IMR-90 (cell line): ENCODE measurements at regions not wholly inside any gene's neighbourhood (a gene's known extent, or its start where the extent isn't known, plus 50 kb on each side); places are given as distances from the start of the nearest gene placed in this dataset.

Experiments used
- ATAC-seq: fragments of 200-7000 bp; cut with Tn5 transposase; 2 replicates; pipeline ENCODE4 v1.9.1; 2020; ENCODE audit warnings: low read depth, mild to moderate bottlenecking, moderate library complexity
- BruUV-seq: library from RNA; stranded (reverse); fragments of 400-500 nt; replicated peaks from 2 replicates; lab custom pipeline; 2021; lab: Mats Ljungman, UMichigan
- CTCF ChIA-PET: fragments of 300-600 bp; formaldehyde crosslinking; extraction: SDS; loops from one replicate; lab custom pipeline; 2021; ENCODE audit warnings: antibody characterized with exemption; lab: Yijun Ruan, JAX
- POLR2A ChIA-PET: fragments of 300-600 bp; sonication (Branson Sonifier 250); formaldehyde crosslinking; loops from one replicate; lab custom pipeline; 2022; ENCODE audit warnings: antibody characterized with exemption; ENCODE audit not compliant: unreplicated experiment; lab: Charles Lee
- DNase-seq: peaks from one replicate; pipeline ENCODE4 v3.0.0; 2013
- H2AFZ ChIP-seq: replicated peaks from 2 replicates; pipeline ENCODE3; 2013; ENCODE audit warnings: low read length, mild to moderate bottlenecking; ENCODE audit not compliant: poor library complexity
- H2AK5ac ChIP-seq: 2 replicates; pipeline ENCODE4 v1.6.1; 2013; ENCODE audit warnings: low read depth, low read length, inconsistent platforms
- H2AK9ac ChIP-seq: replicated peaks from 2 replicates; pipeline ENCODE3; 2013; ENCODE audit warnings: mild to moderate bottlenecking, low read depth, low read length, moderate library complexity; ENCODE audit not compliant: poor library complexity
- H2BK120ac ChIP-seq: 2 replicates; pipeline ENCODE4 v1.6.1; 2013; ENCODE audit warnings: low read depth, low read length, inconsistent platforms
- H2BK15ac ChIP-seq: 3 replicates; pipeline ENCODE4 v1.6.1; 2013; ENCODE audit warnings: low read depth, low read length, inconsistent platforms
- H2BK20ac ChIP-seq: 2 replicates; pipeline ENCODE4 v1.6.1; 2013; ENCODE audit warnings: low read depth, mild to moderate bottlenecking, inconsistent platforms, low read length, moderate library complexity
- H2BK5ac ChIP-seq: 2 replicates; pipeline ENCODE4 v1.6.1; 2013; ENCODE audit warnings: mild to moderate bottlenecking, low read depth, low read length, inconsistent platforms; ENCODE audit not compliant: poor library complexity, severe bottlenecking
- H3K14ac ChIP-seq: replicated peaks from 2 replicates; pipeline ENCODE4 v1.6.1; 2013; ENCODE audit warnings: low read depth, low read length, inconsistent platforms
- H3K18ac ChIP-seq: 2 replicates; pipeline ENCODE4 v1.6.1; 2013; ENCODE audit warnings: low read depth, low read length, control low read depth
- H3K23ac ChIP-seq: 2 replicates; pipeline ENCODE4 v1.6.1; 2013; ENCODE audit warnings: low read depth, low read length, inconsistent platforms
- H3K27ac ChIP-seq: 2 replicates; pipeline ENCODE4 v1.5.1; 2013; ENCODE audit warnings: mild to moderate bottlenecking, control low read depth, low read length; ENCODE audit not compliant: insufficient read depth
- H3K27me3 ChIP-seq: 2 replicates; pipeline ENCODE4 v1.6.1; 2013; ENCODE audit warnings: low read length; ENCODE audit not compliant: control insufficient read depth, insufficient read depth
- H3K36me3 ChIP-seq: 2 replicates; pipeline ENCODE4 v1.6.1; 2013; ENCODE audit warnings: low read length, mixed read lengths; ENCODE audit not compliant: control insufficient read depth, insufficient read depth
- H3K4ac ChIP-seq: 2 replicates; pipeline ENCODE4 v1.6.1; 2013; ENCODE audit warnings: low read depth, low read length, inconsistent platforms
- H3K4me1 ChIP-seq: 2 replicates; pipeline ENCODE4 v1.6.1; 2013; ENCODE audit warnings: low read length, mixed read lengths; ENCODE audit not compliant: control insufficient read depth, insufficient read depth
- H3K4me2 ChIP-seq: 2 replicates; pipeline ENCODE4 v1.6.1; 2013; ENCODE audit warnings: low read depth, mild to moderate bottlenecking, control low read depth, low read length, moderate library complexity
- H3K4me3 ChIP-seq: 2 replicates; pipeline ENCODE4 v1.5.1; 2013; ENCODE audit warnings: low read depth, mild to moderate bottlenecking, control low read depth, low read length, moderate library complexity; ENCODE audit not compliant: insufficient read depth
- H3K56ac ChIP-seq: 2 replicates; pipeline ENCODE4 v1.6.1; 2013; ENCODE audit warnings: low read length, inconsistent platforms; ENCODE audit not compliant: insufficient read depth; ENCODE audit errors: extremely low read depth
- H3K79me1 ChIP-seq, 2 experiments: 2 replicates each; pipeline ENCODE4 v1.6.1; 2013; ENCODE audit warnings: low read length in 2 of 2, inconsistent platforms in 1 of 2, low read depth in 1 of 2
- H3K9ac ChIP-seq: 2 replicates; pipeline ENCODE4 v1.6.1; 2013; ENCODE audit warnings: low read depth, low read length, control low read depth
- H3K9me1 ChIP-seq: 2 replicates; pipeline ENCODE4 v1.6.1; 2013; ENCODE audit warnings: low read length, inconsistent platforms; ENCODE audit not compliant: insufficient read depth
- H3K9me3 ChIP-seq: 2 replicates; pipeline ENCODE4 v1.6.1; 2013; ENCODE audit warnings: low read length; ENCODE audit not compliant: control insufficient read depth, insufficient read depth
- H4K20me1 ChIP-seq: 2 replicates; pipeline ENCODE4 v1.6.1; 2013; ENCODE audit warnings: low read length, inconsistent platforms; ENCODE audit not compliant: insufficient read depth
- H4K5ac ChIP-seq: 2 replicates; pipeline ENCODE4 v1.6.1; 2013; ENCODE audit warnings: mild to moderate bottlenecking, low read depth, low read length, control low read depth
- H4K8ac ChIP-seq, 2 experiments: 2 replicates each; pipeline ENCODE4 v1.6.1; 2013; ENCODE audit warnings: low read depth in 2 of 2, low read length in 2 of 2, control low read depth in 1 of 2, inconsistent platforms in 1 of 2
- H4K91ac ChIP-seq: 2 replicates; pipeline ENCODE4 v1.6.1; 2013; ENCODE audit warnings: low read depth, low read length, inconsistent platforms; ENCODE audit not compliant: insufficient read depth
- BHLHE40 ChIP-seq: fragments of 150-350 bp; IDR thresholded peaks from 2 replicates; pipeline ENCODE4 v1.6.1; 2016; ENCODE audit warnings: mild to moderate bottlenecking, low read depth, low read length
- CEBPB ChIP-seq: IDR thresholded peaks from 2 replicates; pipeline ENCODE4 v1.6.1; 2012; ENCODE audit warnings: low read depth, low read length, improper control_type of control experiment
- ELK1 ChIP-seq: fragments of 150-350 bp; IDR thresholded peaks from 2 replicates; pipeline ENCODE4 v1.6.1; 2016; ENCODE audit warnings: low read depth, mild to moderate bottlenecking, low read length, moderate library complexity, borderline replicate concordance
- MXI1 ChIP-seq: IDR thresholded peaks from 2 replicates; pipeline ENCODE4 v1.6.1; 2012; ENCODE audit warnings: low read depth, mild to moderate bottlenecking, low read length, moderate library complexity, borderline replicate concordance
- NFE2L2 ChIP-seq: fragments of 150-350 bp; IDR thresholded peaks from 2 replicates; pipeline ENCODE4 v1.6.1; 2016; ENCODE audit warnings: low read depth, mild to moderate bottlenecking, low read length
- RCOR1 ChIP-seq: IDR thresholded peaks from 2 replicates; pipeline ENCODE4 v1.6.1; 2012; ENCODE audit warnings: mild to moderate bottlenecking, low read length, improper control_type of control experiment; ENCODE audit not compliant: insufficient replicate concordance
- dilution Hi-C: fragments of 300-500 bp; cut with HindIII; formaldehyde crosslinking; loops from one replicate; pipeline ENCODE4 v1.14.3; 2018; ENCODE audit warnings: low sequenced_read_pairs; ENCODE audit not compliant: unreplicated experiment
- in situ Hi-C: fragments of 300-500 bp; cut with MboI; formaldehyde crosslinking; loops from 3 replicates; pipeline ENCODE4 v1.14.3; 2019; ENCODE audit warnings: low sequenced_read_pairs, inconsistent platforms, mixed read lengths
- intact Hi-C: fragments of 100-400 bp; cut with micrococcal nuclease; formaldehyde crosslinking; loops from 2 replicates; pipeline ENCODE4 v1.10.0; 2022
- TF ChIP-seq, protein P1 (sequence below): conservative IDR thresholded peaks from 2 replicates; pipeline ENCODE4 v1.5.1; 2012; ENCODE audit warnings: mild to moderate bottlenecking, low read depth, low read length, improper control_type of control experiment
- TF ChIP-seq, protein P2 (sequence below): fragments of 150-350 bp; IDR thresholded peaks from 2 replicates; pipeline ENCODE4 v1.6.1; 2017; ENCODE audit warnings: mild to moderate bottlenecking, antibody characterized with exemption, low read length, low read depth

GRCh38 chr4:148980782-148981480 lies 538.7 kb upstream of the NR3C2 start:
- no peaks in the 10 kb centered on the region for H3K9me3 ChIP-seq
- no peak overlapping the region for H3K9ac ChIP-seq
- H3K27me3 ChIP-seq = no peaks in the 10 kb centered on the region
- H3K18ac ChIP-seq = no peak overlapping the region
- H2BK120ac ChIP-seq = no peak overlapping the region
- H2AFZ ChIP-seq = no peak overlapping the region
- no TSS peak for BruUV-seq
- H3K4me1 ChIP-seq = no peaks in the 10 kb centered on the region
- no peak overlapping the region for H2BK5ac ChIP-seq
- no peaks in the 10 kb centered on the region for H4K20me1 ChIP-seq
- ChIA-PET CTCF (no interaction called here), POLR2A (no interaction called here)
- no peak overlapping the region for H3K14ac ChIP-seq
- dilution Hi-C loops (no loop called here), in situ Hi-C loops (no loop called here), intact Hi-C loops (no loop called here)
- H4K8ac ChIP-seq = no peak overlapping the region
- TF ChIP-seq MXI1 (no peak), ELK1 (no peak), BHLHE40 (no peak), NFE2L2 (no peak), RCOR1 (no peak), CEBPB (no peak)
- TF ChIP-seq, protein P1, sequence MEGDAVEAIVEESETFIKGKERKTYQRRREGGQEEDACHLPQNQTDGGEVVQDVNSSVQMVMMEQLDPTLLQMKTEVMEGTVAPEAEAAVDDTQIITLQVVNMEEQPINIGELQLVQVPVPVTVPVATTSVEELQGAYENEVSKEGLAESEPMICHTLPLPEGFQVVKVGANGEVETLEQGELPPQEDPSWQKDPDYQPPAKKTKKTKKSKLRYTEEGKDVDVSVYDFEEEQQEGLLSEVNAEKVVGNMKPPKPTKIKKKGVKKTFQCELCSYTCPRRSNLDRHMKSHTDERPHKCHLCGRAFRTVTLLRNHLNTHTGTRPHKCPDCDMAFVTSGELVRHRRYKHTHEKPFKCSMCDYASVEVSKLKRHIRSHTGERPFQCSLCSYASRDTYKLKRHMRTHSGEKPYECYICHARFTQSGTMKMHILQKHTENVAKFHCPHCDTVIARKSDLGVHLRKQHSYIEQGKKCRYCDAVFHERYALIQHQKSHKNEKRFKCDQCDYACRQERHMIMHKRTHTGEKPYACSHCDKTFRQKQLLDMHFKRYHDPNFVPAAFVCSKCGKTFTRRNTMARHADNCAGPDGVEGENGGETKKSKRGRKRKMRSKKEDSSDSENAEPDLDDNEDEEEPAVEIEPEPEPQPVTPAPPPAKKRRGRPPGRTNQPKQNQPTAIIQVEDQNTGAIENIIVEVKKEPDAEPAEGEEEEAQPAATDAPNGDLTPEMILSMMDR = no peak
- TF ChIP-seq, protein P2, sequence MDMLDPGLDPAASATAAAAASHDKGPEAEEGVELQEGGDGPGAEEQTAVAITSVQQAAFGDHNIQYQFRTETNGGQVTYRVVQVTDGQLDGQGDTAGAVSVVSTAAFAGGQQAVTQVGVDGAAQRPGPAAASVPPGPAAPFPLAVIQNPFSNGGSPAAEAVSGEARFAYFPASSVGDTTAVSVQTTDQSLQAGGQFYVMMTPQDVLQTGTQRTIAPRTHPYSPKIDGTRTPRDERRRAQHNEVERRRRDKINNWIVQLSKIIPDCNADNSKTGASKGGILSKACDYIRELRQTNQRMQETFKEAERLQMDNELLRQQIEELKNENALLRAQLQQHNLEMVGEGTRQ = no peak
- no peak overlapping the region for H4K5ac ChIP-seq
- H3K23ac ChIP-seq = no peak overlapping the region
- no peak overlapping the region for H2AK5ac ChIP-seq
- H2BK15ac ChIP-seq = no peak overlapping the region
- H3K4ac ChIP-seq = no peak overlapping the region
- no peak overlapping the region for H3K56ac ChIP-seq
- no peak overlapping the region for H3K4me2 ChIP-seq
- H3K4me3 ChIP-seq = no peak overlapping the region
- H3K36me3 ChIP-seq = no peaks in the 10 kb centered on the region
- H3K9me1 ChIP-seq = no peaks in the 10 kb centered on the region
- DNase-seq = no peak
- H3K79me1 ChIP-seq = no peaks in the 10 kb centered on the region
- no peak for ATAC-seq
- H3K27ac ChIP-seq = no peak overlapping the region
- H4K91ac ChIP-seq = no peak overlapping the region
- no peak overlapping the region for H2AK9ac ChIP-seq
- H2BK20ac ChIP-seq = no peak overlapping the region
